ENCODE measurements at regions not wholly inside any gene's neighbourhood (a gene's known extent, or its start where the extent isn't known, plus 50 kb on each side); places are given as distances from the start of the nearest gene placed in this dataset.

GRCh38 chr2:36172824-36173223 is 182.8 kb upstream of the CRIM1 start:
- TF ChIP-seq MXI1 (IDR thresholded peaks at IDR 0.05; ENCODE audit: low read depth, low read length) (no peak), USF1 (IDR thresholded peaks at IDR 0.05; ENCODE audit: borderline replicate concordance, low read depth) (no peak), YY1 (IDR thresholded peaks at IDR 0.05; ENCODE audit: low read depth) (no peak), CTCF (IDR thresholded peaks at IDR 0.05) (no peak), RAD21 (IDR thresholded peaks at IDR 0.05; ENCODE audit: low read length) (no peak), TAF1 (IDR thresholded peaks at IDR 0.05; ENCODE audit: borderline replicate concordance, low read depth, low read length) (no peak), CHD2 (IDR thresholded peaks at IDR 0.05; ENCODE audit: low read length, partially characterized antibody) (no peak), GABPA (IDR thresholded peaks at IDR 0.05; ENCODE audit: low read depth) (no peak), MAX (IDR thresholded peaks at IDR 0.05; ENCODE audit: low read depth) (no peak)

Measured in SK-N-SH (cell line).